ENCODE measurements at regions not wholly inside any gene's neighbourhood (a gene's known extent, or its start where the extent isn't known, plus 50 kb on each side); places are given as distances from the start of the nearest gene placed in this dataset.
"Not testable (repeated sequence)": the region's sequence is repeated elsewhere in the genome, so short reads cannot be mapped to it uniquely, and the experiment has no call there.

DNA sequence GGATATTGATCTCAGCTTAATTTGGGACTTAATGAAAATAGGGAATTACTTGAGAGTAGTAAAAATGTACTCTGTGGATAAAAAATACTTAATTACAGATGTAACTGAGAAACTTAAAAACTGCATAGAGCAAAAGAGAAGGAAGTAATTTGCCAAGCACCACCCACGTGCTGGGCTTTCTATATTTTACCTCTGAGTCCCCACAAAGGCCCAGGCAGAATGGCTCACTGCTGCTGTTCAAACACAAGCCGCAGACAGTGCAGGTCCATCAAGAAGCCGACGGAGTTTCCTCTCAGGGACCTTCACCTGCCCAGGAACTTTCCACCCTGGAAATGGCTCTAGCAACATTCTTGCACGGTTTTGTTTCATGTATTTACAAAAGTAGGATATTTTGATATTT, 77.2 kb upstream of the TRPM1 start:
- DNase-seq (ENCODE audit: low read depth), result no peak

DNA sequence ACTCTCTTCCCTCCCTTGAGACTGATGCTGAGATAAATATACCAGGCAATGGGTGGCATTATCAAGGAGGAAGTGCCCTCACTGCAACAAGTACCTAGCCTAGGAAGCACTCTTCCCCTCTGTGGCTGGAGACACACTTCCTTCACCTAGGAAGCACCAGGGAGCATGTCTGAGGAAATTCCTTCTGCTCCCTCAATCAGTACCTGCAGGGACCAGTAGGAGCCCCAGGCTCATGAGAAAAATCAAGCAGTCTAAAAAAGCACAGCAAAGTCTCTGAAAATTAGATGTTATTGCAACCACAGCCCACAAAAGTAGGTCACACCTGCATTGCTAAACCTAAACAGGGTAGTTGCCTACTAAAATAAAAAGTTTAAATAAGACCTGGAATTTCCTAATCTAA, 78.2 kb upstream of the TRPM1 start:
- DNase-seq (ENCODE audit: low read depth), result no peak

GRCh38 chr15:31193291-31193690, 91.8 kb upstream of the TRPM1 start:
- no peak for DNase-seq (ENCODE audit: low read depth)

- DNase-seq (ENCODE audit: low read depth), result no peak
Measured at GRCh38 chr15:31195871-31196270, 94.3 kb upstream of the TRPM1 start.

DNA sequence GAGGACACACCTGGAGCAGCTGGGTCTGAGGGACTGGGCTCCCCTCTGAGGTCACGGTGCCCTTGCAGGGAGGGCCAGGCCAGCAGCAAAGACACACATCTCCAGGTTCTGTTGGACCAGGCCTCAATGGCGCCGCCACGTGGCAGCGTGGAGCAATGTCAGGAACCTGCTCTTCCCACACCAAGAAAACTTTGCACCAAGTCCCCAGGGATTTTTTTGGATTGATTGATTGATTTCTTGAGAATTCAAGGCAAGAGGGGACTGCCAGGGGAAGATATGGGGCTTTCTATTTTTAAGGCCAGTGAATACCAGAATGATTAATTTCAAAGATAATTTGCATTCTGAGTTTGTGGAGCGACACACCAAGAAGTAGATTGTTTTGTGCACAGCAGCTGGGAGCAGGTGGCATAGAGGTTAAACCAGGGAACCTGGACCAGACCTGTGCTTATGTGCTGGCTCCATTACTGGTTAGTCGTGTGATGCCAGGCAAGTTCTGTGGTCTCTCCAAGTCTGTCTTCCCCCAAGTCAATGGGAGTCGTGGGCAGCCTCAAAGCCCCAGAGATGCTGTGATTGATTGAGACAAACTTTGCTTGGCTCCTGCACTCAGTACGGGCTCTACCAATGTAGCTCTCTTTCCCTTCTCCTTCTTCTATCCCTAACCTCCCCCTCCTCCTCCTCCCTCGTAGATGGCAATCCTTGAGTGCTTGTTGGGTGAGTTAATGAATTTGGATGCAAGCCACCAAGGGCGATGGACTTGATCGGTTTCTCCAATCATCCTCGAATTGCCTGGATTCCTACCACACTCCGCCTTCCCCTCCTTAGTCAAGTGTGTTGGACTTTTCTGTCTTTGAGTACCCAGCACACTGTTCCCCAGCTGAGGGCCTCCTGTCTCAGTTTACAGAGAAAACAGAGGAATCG, 96.2 kb upstream of the TRPM1 start:
- DNase-seq (ENCODE audit: low read depth), result no peak

- DNase-seq (ENCODE audit: low read depth), result peak; percentile 34
Measured at GRCh38 chr15:31200735-31201151, 99.2 kb upstream of the TRPM1 start.

DNA sequence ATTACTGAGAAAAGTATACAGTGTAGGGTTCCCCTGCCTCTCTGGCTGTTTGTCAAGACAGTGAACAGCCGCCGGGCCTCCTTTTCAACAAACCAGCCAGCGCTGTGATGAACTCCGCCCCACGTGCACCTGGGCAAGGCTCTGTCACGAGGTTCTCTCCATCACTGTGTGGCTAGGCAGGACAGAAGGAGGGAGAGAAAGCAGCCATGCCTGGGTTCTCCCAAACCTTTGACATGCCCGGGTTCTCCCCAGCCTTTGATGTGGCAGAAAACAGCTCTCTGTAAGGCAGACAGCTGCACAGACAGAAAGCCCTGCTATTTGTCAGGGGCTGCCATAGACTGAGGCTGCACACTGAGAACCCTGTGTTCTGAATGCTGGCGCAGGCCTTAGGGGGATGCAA, 101.4 kb upstream of the TRPM1 start:
- DNase-seq (ENCODE audit: low read depth), result no peak

DNA sequence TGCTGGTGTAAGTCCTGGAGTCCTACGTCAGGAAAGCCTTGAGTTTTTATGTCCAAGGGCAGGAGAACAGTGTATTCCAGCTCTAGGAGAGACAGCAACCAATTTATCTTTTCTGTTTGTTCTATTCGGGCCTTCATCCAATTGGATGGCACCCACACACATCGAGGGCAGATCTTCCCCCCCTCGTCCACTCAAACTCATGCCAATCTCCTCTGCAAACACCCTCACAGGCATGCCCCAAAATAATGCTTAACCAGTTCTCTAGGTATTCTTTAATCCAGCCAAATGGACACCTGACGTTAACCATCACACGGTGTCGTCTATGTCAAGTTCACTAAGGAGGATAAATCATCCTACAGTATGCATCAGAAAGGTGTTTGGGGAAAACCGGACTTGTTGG, 102.5 kb upstream of the TRPM1 start:
- no peak for DNase-seq (ENCODE audit: low read depth)

- DNase-seq (ENCODE audit: low read depth), result no peak
Measured at GRCh38 chr15:31206386-31207181, 105.1 kb upstream of the TRPM1 start.

- DNase-seq (ENCODE audit: low read depth), result no peak
Measured at GRCh38 chr15:31207246-31207645, 105.7 kb upstream of the TRPM1 start.

- DNase-seq (ENCODE audit: low read depth), result not testable (repeated sequence)
Measured at GRCh38 chr15:31207861-31208260, 106.3 kb upstream of the TRPM1 start.

- no peak for DNase-seq (ENCODE audit: low read depth)
Measured at GRCh38 chr15:31208817-31209216, 107.3 kb upstream of the TRPM1 start.

- no peak for DNase-seq (ENCODE audit: low read depth)
Measured at GRCh38 chr15:31211353-31211752, 109.8 kb upstream of the TRPM1 start.

DNA sequence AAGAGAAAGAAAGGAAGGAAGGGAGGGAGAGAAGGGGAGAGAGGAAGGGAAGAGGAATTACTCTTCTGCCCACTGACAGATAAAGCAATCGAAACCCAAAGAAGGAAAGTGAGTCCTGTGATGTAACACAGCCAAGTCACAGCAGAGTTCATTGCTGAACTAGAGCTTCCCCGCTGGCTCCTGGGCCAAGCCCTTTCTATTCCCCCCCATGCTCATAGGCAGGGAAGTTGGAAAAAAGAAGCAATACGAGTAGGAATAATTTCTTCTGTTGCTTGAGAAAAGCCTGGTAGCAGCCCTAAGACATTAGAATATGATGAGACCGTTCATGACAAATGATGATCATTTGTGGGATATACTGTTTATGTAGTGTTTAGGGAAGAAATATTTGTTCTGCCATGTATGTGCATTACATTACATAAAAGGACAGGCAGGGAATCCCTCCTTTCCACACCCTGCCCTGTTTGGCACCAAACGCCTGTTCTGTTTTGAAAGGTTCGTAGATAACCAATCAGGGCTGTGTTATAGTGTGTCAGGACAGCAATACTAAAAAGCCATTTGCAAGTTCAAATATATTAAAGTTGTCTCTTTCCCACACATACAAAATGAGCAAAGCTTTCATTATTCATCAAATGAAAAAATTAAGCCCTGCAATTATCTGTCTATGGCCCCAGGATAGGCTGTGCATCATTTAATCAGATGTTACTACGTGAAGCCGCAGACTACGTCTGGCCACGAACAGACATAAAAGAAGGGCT, 111.0 kb upstream of the TRPM1 start:
- no peak for DNase-seq (ENCODE audit: low read depth)

DNA sequence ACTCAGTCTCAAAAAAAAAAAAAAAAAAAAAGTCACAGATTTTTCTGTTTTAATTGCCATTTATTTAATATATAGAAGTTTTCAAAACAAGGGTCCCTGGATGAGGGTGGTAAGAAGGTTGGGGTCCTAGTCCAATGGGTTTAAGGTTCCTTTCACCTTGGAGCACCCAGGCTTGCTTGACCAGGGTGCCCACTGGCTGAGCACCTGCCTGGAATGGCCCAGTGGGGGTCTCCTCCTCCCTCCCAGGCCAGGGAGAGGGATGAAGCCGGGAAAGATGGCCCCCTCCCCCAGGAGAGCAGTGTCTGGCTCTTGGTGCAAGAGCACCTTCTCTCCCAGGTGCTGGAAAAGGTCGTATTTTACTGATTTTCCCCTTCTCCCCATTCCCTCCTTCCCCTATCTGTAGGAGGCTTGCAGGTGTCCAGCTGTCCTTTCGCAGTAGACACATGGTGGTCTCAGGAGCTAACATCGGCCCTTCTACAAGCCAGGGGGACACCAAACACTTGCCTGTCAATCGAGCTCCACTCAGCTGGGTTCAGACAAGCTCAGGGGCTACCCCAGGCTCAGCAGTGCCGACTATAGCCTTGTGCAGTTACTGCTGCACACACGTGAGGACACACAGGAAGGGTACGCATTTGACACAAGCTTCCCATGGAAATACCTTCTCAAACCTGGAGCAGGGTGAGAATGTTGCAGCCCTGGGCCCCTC, 112.3 kb upstream of the KLF13 start:
- DNase-seq (ENCODE audit: low read depth), result no peak

GRCh38 chr15:31214864-31215489, 111.7 kb upstream of the KLF13 start:
- no peak for DNase-seq (ENCODE audit: low read depth)

DNA sequence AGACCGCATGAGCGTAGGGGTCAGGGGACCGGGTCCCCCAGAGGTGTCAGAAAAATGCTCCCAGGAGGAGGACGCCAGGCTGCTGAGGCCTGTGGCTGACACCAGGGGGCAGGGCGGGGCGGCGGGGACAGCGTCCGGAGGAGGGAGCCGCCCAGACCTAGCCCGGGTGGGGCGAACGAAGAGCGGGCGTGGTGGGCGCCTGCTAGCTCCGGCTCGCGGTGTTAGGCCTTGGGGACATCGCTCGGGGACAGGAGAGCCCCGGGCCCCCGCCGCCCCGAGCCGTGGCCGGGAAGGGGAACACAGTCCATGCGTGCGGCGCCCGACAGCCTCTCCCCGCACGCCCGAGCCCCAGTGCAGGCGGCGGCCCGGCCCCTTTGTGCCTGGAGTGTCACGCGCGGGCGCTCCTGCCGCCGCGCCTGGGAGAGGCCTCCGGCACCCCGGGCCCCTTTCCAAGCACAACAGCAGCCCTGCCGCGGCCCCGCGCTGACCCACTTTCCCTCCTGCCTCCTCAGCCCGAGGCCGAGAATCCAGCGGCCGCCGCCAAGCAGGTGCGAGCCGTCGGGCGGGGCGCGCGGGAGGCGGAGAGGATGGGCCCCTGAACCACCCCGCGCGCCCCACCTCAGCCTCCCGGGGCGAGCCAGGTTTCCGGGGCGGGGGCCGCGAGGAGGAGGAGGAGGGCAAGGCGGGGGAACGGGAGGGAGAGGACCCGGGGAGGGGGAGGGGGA, 111.0 kb upstream of the KLF13 start:
- peak; percentile 78 for DNase-seq (ENCODE audit: low read depth)

DNA sequence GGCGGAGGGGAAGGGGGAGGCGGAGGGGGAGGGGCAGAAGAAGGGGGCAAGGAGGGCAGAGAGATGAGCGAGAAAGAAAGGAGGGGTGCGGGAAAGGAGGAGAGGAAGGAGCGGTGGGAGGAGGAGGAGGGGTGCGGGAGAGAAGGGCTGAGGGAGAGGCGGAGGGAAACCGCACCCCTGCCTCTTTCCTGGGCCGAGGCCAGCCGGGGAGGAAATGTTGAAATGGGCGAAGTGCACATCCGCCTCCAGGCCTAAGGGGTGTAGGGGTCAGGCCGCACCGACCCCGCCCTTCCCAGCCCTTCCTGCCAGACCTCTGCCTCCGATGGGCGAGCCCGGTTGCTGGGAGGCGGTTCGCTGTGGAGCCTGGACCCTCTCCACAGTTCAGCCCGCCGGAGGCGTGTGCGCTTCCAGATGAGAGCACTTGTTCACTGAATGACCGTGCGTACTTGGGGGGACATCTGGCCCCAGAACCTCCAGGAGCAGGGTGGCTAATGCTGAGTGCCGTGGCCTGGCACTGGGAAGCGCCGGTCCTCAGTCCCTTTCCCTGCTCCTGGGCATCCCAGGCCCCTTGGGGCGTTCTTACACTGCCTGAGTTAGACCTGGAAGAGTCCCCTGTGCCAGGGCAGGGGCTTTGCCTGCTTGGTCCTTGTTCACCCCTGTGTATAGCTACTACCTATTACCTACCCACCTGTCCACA, 110.3 kb upstream of the KLF13 start:
- DNase-seq (ENCODE audit: low read depth), result no peak

GRCh38 chr15:31217067-31217466, 109.6 kb upstream of the KLF13 start:
- DNase-seq (ENCODE audit: low read depth), result no peak
